ENCODE measurements at regions not wholly inside any gene's neighbourhood (a gene's known extent, or its start where the extent isn't known, plus 50 kb on each side); places are given as distances from the start of the nearest gene placed in this dataset.
"Not testable (repeated sequence)": the region's sequence is repeated elsewhere in the genome, so short reads cannot be mapped to it uniquely, and the experiment has no call there.

DNA sequence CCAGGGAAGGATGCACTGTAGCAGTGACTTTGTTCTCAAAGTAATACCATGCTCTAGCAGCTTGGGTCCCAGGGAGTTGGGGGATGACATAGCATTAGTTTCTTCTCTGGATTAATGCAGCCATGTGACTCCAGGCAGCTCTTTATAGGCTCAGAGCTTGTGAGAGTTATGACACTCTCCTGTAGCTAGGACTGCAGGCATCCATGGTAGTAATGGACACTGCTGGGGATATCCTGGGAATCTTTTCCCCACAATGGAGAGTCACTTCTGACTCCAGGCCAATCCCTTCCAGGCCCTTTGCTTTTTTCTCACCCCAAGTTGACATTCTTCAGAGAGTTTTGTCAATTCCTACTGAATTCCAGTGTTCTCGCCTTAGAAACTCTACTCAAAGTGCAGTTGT is 270.9 kb downstream of the COG6 start:
- H3K27me3 ChIP-seq (ENCODE audit: control insufficient read depth, insufficient read depth, low read length): no peaks in the 10 kb centered on the region
- H3K36me3 ChIP-seq (ENCODE audit: control insufficient read depth, insufficient read depth, low read length): no peaks in the 10 kb centered on the region
- H3K4me3 ChIP-seq (ENCODE audit: low read depth, low read length): no peak overlapping the region
- TF ChIP-seq, protein P1, sequence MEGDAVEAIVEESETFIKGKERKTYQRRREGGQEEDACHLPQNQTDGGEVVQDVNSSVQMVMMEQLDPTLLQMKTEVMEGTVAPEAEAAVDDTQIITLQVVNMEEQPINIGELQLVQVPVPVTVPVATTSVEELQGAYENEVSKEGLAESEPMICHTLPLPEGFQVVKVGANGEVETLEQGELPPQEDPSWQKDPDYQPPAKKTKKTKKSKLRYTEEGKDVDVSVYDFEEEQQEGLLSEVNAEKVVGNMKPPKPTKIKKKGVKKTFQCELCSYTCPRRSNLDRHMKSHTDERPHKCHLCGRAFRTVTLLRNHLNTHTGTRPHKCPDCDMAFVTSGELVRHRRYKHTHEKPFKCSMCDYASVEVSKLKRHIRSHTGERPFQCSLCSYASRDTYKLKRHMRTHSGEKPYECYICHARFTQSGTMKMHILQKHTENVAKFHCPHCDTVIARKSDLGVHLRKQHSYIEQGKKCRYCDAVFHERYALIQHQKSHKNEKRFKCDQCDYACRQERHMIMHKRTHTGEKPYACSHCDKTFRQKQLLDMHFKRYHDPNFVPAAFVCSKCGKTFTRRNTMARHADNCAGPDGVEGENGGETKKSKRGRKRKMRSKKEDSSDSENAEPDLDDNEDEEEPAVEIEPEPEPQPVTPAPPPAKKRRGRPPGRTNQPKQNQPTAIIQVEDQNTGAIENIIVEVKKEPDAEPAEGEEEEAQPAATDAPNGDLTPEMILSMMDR (IDR thresholded peaks at IDR 0.05; ENCODE audit: insufficient read depth, low read length, poor library complexity, severe bottlenecking): no peak
- no peak for DNase-seq (ENCODE audit: low read depth)

DNA sequence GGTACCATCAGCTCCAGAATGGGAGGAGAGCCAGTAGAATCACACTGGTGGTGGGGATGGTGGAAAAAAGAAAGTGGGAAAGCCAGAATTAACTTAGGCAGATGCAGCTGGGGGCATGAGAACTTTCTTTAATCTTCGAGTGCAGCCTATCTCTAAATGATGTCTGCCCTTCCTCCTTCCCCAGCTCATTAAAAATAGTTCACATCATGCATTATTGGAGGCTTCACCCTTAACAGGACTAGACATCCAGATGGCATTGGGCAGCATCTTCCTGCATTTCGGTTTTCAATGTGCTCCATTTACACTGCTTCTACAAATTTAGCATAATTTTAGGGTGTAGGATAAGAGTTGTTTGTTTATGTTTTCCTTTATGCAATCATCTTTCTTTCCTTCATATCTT is 272.8 kb downstream of the COG6 start:
- Histone ChIP-seq H3K4me3 (ENCODE audit: low read depth, low read length) (no peak overlapping the region), H3K27me3 (ENCODE audit: control insufficient read depth, insufficient read depth, low read length) (no peaks in the 10 kb centered on the region), H3K36me3 (ENCODE audit: control insufficient read depth, insufficient read depth, low read length) (no peaks in the 10 kb centered on the region)
- no peak for DNase-seq (ENCODE audit: low read depth)
- TF ChIP-seq, protein P1 (IDR thresholded peaks at IDR 0.05; ENCODE audit: insufficient read depth, low read length, poor library complexity, severe bottlenecking): no peak

DNA sequence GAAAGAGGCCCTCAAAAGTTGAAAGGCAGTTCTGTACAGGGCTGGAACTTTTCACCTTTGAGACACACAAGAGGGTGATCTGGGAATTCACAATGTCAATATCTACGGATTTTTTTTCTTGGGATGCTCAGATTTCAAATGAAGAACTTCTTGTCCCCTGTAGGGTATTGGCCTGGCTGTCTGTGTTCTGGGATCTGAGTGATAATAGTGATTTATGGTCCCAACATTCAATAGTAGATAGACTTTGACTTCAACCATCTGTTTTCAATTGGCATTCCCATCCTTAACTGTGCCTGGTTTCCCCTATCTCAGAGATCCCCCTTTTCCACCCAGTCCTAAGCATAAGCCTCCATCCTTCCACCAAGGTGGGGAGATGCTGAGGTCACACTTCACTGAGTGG is 274.1 kb downstream of the COG6 start:
- Histone ChIP-seq H3K4me3 (ENCODE audit: low read depth, low read length) (no peak overlapping the region), H3K27me3 (ENCODE audit: control insufficient read depth, insufficient read depth, low read length) (no peaks in the 10 kb centered on the region)
- TF ChIP-seq, protein P1 (IDR thresholded peaks at IDR 0.05; ENCODE audit: insufficient read depth, low read length, poor library complexity, severe bottlenecking): no peak

DNA sequence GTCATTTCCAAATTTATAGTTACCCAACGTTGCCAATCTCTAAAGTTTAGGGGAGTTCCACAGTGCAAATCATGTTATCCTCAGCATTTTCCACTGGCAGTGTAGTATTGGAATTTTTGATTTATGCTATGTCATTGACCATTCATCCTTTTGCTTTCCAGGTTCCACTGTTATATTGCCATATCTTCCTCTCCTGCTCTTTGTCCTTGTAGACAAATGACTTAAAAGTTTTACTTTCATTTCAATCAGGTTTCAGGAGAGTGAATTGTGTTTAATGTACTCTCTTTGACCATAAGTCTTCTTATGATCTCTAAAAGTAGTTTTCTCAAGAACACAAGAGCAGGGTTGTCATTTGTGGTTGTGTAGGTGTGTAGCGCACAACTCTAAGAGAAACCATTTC is 274.6 kb downstream of the COG6 start:
- no peak for DNase-seq (ENCODE audit: low read depth)
- no peaks in the 10 kb centered on the region for H3K27me3 ChIP-seq (ENCODE audit: control insufficient read depth, insufficient read depth, low read length)
- H3K4me3 ChIP-seq (ENCODE audit: low read depth, low read length): no peak overlapping the region
- no peaks in the 10 kb centered on the region for H3K36me3 ChIP-seq (ENCODE audit: control insufficient read depth, insufficient read depth, low read length)
- TF ChIP-seq, protein P1 (IDR thresholded peaks at IDR 0.05; ENCODE audit: insufficient read depth, low read length, poor library complexity, severe bottlenecking): no peak

More for the DNA sequence above, 274.1 kb downstream of the COG6 start:
- H3K36me3 ChIP-seq (ENCODE audit: control insufficient read depth, insufficient read depth, low read length): no peaks in the 10 kb centered on the region
- no peak for DNase-seq (ENCODE audit: low read depth)

DNA sequence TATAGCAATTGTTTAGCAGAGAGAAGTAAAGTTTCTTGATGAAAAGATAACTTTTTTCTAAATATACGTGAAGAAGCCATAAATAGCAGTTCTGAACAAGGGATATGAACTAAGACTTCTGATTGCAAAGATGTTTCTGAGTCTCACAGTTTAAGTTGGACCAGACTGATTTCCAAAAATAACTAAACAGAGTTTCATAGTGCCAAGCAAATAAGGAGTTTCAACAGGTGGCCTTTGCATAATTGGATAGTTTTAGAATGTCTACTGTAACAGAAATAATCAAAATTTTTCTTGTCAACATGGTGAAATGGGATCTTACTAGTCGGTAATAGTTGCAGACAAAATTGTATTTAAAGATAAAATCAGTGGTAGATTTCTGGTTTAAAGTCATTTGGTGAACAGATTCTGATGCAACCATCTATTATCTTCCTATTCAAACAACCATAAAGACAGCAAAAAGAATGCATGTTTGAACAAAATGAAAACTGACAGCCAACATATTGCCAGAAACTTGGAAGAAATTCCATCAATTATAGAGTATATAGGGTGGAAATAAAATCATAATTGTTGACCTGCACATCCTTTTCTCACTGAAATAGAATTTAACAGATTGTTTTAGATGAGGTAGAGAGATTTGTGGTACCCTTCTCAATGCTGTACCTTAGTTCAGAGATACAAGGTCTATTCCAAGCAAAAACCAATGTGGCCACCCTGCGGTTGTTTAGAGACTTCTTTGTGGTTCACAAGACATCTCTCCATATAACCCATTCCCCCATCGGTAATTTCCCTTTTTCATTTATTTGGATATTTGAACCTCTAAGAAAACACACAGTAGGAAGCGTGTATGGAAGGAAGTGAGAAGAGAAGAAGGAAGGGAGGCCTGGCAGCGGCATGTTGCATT is 275.3 kb downstream of the COG6 start:
- Histone ChIP-seq H3K4me3 (ENCODE audit: low read depth, low read length) (no peak overlapping the region), H3K36me3 (ENCODE audit: control insufficient read depth, insufficient read depth, low read length) (no peaks in the 10 kb centered on the region), H3K27me3 (ENCODE audit: control insufficient read depth, insufficient read depth, low read length) (no peaks in the 10 kb centered on the region)
- TF ChIP-seq, protein P1 (IDR thresholded peaks at IDR 0.05; ENCODE audit: insufficient read depth, low read length, poor library complexity, severe bottlenecking): no peak
- DNase-seq (ENCODE audit: low read depth): no peak

DNA sequence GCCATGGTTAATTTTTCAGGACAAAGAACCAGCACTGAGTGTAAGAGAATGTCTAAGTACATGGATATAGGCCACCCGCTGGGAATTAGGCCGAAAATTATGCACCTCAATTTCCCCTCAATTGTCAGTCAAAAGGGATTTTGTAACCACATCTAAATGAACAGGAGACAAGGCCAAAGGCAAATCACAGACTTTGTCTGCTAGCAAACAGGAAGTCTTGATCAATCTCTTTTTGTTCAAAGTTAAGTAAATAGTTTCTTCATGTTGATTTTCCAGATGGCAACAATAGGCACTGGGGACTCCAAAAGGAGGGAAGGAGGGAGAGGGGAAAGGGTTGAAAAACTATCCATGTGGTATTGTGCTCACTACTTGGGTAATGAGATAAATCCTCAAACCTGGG is 276.0 kb downstream of the COG6 start:
- no peak for DNase-seq (ENCODE audit: low read depth)
- Histone ChIP-seq H3K36me3 (ENCODE audit: control insufficient read depth, insufficient read depth, low read length) (no peaks in the 10 kb centered on the region), H3K4me3 (ENCODE audit: low read depth, low read length) (no peak overlapping the region), H3K27me3 (ENCODE audit: control insufficient read depth, insufficient read depth, low read length) (no peaks in the 10 kb centered on the region)
- TF ChIP-seq, protein P1 (IDR thresholded peaks at IDR 0.05; ENCODE audit: insufficient read depth, low read length, poor library complexity, severe bottlenecking): no peak

DNA sequence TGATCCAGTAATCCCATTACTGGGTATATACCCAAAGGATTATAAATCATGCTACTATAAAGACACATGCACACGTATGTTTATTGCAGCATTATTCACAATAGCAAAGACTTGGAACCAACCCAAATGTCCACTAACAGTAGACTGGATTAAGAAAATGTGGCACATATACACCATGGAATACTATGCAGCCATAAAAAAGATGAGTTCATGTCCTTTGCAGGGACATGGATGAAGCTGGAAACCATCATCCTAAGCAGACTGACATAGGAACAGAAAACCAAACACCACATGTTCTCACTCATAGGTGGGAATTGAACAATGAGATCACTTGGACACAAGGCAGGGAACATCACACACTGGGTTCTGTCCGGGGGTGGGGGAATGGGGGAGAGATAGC is 277.1 kb downstream of the COG6 start:
- not testable (repeated sequence) for H3K36me3 ChIP-seq (ENCODE audit: control insufficient read depth, insufficient read depth, low read length); DNase-seq (ENCODE audit: low read depth); H3K27me3 ChIP-seq (ENCODE audit: control insufficient read depth, insufficient read depth, low read length); H3K4me3 ChIP-seq (ENCODE audit: low read depth, low read length)

All from kidney epithelial cell (primary cell).